ENCODE measurements at regions not wholly inside any gene's neighbourhood (a gene's known extent, or its start where the extent isn't known, plus 50 kb on each side); places are given as distances from the start of the nearest gene placed in this dataset.

- Mint-ChIP-seq H3K4me1 (ENCODE audit: low read depth) (peaks cover 15% of the 10 kb centered on the region), H3K27me3 (ENCODE audit: insufficient read depth) (no peaks in the 10 kb centered on the region), H3K27ac (no peak overlapping the region), H3K36me3 (ENCODE audit: low read depth) (peaks cover 11% of the 10 kb centered on the region; the same call in 1 of the 2 replicates), H3K4me3 (no peak overlapping the region), H3K9me3 (peaks cover 5% of the 10 kb centered on the region)
- no peak for TF ChIP-seq CTCF (IDR thresholded peaks at IDR 0.05)
- no peak for DNase-seq
Measured at GRCh38 chr4:34202154-34202553, 2042.2 kb downstream of the ARAP2 start.

- H3K27me3 Mint-ChIP-seq (ENCODE audit: insufficient read depth), result no peaks in the 10 kb centered on the region; the same call in none of the 2 replicates
- no peak for TF ChIP-seq CTCF (IDR thresholded peaks at IDR 0.05)
- no peaks in the 10 kb centered on the region for H3K4me1 Mint-ChIP-seq (ENCODE audit: low read depth)
- H3K27ac Mint-ChIP-seq, result no peak overlapping the region
- no peaks in the 10 kb centered on the region for H3K36me3 Mint-ChIP-seq (ENCODE audit: low read depth)
- no peak for DNase-seq
- H3K4me3 Mint-ChIP-seq, result no peak overlapping the region
- no peaks in the 10 kb centered on the region; the same call in 1 of the 2 replicates for H3K9me3 Mint-ChIP-seq
Measured at GRCh38 chr4:34220601-34221000, 2023.7 kb downstream of the ARAP2 start.

GRCh38 chr4:34221986-34222385, 2022.3 kb downstream of the ARAP2 start:
- H3K36me3 Mint-ChIP-seq (ENCODE audit: low read depth), result no peaks in the 10 kb centered on the region
- H3K27ac Mint-ChIP-seq, result no peak overlapping the region
- no peaks in the 10 kb centered on the region; the same call in 1 of the 2 replicates for H3K9me3 Mint-ChIP-seq
- H3K4me3 Mint-ChIP-seq, result no peak overlapping the region
- H3K27me3 Mint-ChIP-seq (ENCODE audit: insufficient read depth), result no peaks in the 10 kb centered on the region; the same call in 1 of the 2 replicates
- no peaks in the 10 kb centered on the region for H3K4me1 Mint-ChIP-seq (ENCODE audit: low read depth)
- DNase-seq, result no peak
- TF ChIP-seq CTCF (IDR thresholded peaks at IDR 0.05), result no peak

GRCh38 chr4:34236118-34236517, 2008.2 kb downstream of the ARAP2 start:
- no peaks in the 10 kb centered on the region for H3K4me1 Mint-ChIP-seq (ENCODE audit: low read depth)
- DNase-seq, result no peak
- H3K27me3 Mint-ChIP-seq (ENCODE audit: insufficient read depth), result no peaks in the 10 kb centered on the region; the same call in 1 of the 2 replicates
- TF ChIP-seq CTCF (IDR thresholded peaks at IDR 0.05), result no peak
- no peak overlapping the region for H3K27ac Mint-ChIP-seq
- no peaks in the 10 kb centered on the region for H3K9me3 Mint-ChIP-seq
- H3K36me3 Mint-ChIP-seq (ENCODE audit: low read depth), result no peaks in the 10 kb centered on the region
- no peak overlapping the region for H3K4me3 Mint-ChIP-seq

- Mint-ChIP-seq H3K27me3 (ENCODE audit: insufficient read depth) (peaks cover 2% of the 10 kb centered on the region; the same call in 1 of the 2 replicates), H3K4me1 (ENCODE audit: low read depth) (peaks cover 3% of the 10 kb centered on the region), H3K27ac (no peak overlapping the region), H3K4me3 (no peak overlapping the region), H3K36me3 (ENCODE audit: low read depth) (no peaks in the 10 kb centered on the region), H3K9me3 (no peaks in the 10 kb centered on the region)
- no peak for DNase-seq
- TF ChIP-seq CTCF (IDR thresholded peaks at IDR 0.05), result no peak
Measured at GRCh38 chr4:34245276-34245675, 1999.0 kb downstream of the ARAP2 start.

GRCh38 chr4:34250562-34250961, 1993.8 kb downstream of the ARAP2 start:
- no peak for TF ChIP-seq CTCF (IDR thresholded peaks at IDR 0.05)
- no peaks in the 10 kb centered on the region for H3K36me3 Mint-ChIP-seq (ENCODE audit: low read depth)
- no peaks in the 10 kb centered on the region for H3K9me3 Mint-ChIP-seq
- no peak overlapping the region for H3K4me3 Mint-ChIP-seq
- DNase-seq, result peak; percentile 36
- H3K27me3 Mint-ChIP-seq (ENCODE audit: insufficient read depth), result peaks cover 2% of the 10 kb centered on the region; the same call in 1 of the 2 replicates
- H3K27ac Mint-ChIP-seq, result no peak overlapping the region
- peaks cover 17% of the 10 kb centered on the region for H3K4me1 Mint-ChIP-seq (ENCODE audit: low read depth)

All from HFFc6 (cell line).